Astrocyte (in vitro differentiated cells and primary cell): ENCODE measurements at regions not wholly inside any gene's neighbourhood (a gene's known extent, or its start where the extent isn't known, plus 50 kb on each side); places are given as distances from the start of the nearest gene placed in this dataset.
A peak's percentile ranks its signal among the peaks of the same experiment; 100 is the strongest.

ENCODE experiments used
- DNase-seq: peaks from one replicate; pipeline ENCODE4 v3.0.0-alpha.2; 2010; ENCODE audit warnings: low read depth
- FAIRE-seq: peaks from 2 replicates; lab custom pipeline; 2011; peaks lifted over from hg19 to GRCh38; lab: Jason Lieb, UNC
- H2AFZ ChIP-seq: 2 replicates; pipeline ENCODE4 v1.6.0; 2012; ENCODE audit warnings: low read depth, low read length, inconsistent platforms
- H3K27ac ChIP-seq: 2 replicates; pipeline ENCODE4 v1.5.1; 2011; ENCODE audit warnings: low read depth, low read length, inconsistent platforms
- H3K27me3 ChIP-seq: 2 replicates; pipeline ENCODE4 v1.6.0; 2011; ENCODE audit warnings: low read length, inconsistent platforms; ENCODE audit not compliant: insufficient read depth
- H3K36me3 ChIP-seq: 2 replicates; pipeline ENCODE4 v1.5.1; 2011; ENCODE audit warnings: low read length, inconsistent platforms; ENCODE audit not compliant: insufficient read depth
- H3K4me1 ChIP-seq: 2 replicates; pipeline ENCODE4 v1.5.1; 2011; ENCODE audit warnings: low read length, inconsistent platforms; ENCODE audit not compliant: insufficient read depth
- H3K4me2 ChIP-seq: 2 replicates; pipeline ENCODE4 v1.6.0; 2012; ENCODE audit warnings: low read length, inconsistent platforms
- H3K4me3 ChIP-seq: 2 replicates; pipeline ENCODE4 v1.5.1; 2011; ENCODE audit warnings: low read depth, mild to moderate bottlenecking, low read length, inconsistent platforms; ENCODE audit not compliant: insufficient read depth
- H3K79me2 ChIP-seq: 2 replicates; pipeline ENCODE4 v1.6.0; 2012; ENCODE audit warnings: mild to moderate bottlenecking, low read length, inconsistent platforms; ENCODE audit not compliant: insufficient read depth
- H3K9ac ChIP-seq: 2 replicates; pipeline ENCODE4 v1.6.0; 2012; ENCODE audit warnings: mild to moderate bottlenecking, low read length, inconsistent platforms
- H3K9me3 ChIP-seq: 2 replicates; pipeline ENCODE4 v1.5.1; 2012; ENCODE audit warnings: low read depth, mild to moderate bottlenecking, low read length, inconsistent platforms; ENCODE audit not compliant: insufficient read depth
- H4K20me1 ChIP-seq: 2 replicates; pipeline ENCODE4 v1.6.0; 2012; ENCODE audit warnings: low read length, inconsistent platforms; ENCODE audit not compliant: insufficient read depth
- H3K27ac Mint-ChIP-seq: one replicate; pipeline ENCODE4 v1.8.0; 2021; ENCODE audit warnings: mild to moderate bottlenecking, mixed read lengths; ENCODE audit not compliant: unreplicated experiment
- H3K27me3 Mint-ChIP-seq: one replicate; pipeline ENCODE4 v1.8.0; 2021; ENCODE audit warnings: low read depth, mixed read lengths; ENCODE audit not compliant: unreplicated experiment
- H3K36me3 Mint-ChIP-seq: one replicate; pipeline ENCODE4 v1.8.0; 2021; ENCODE audit warnings: low read depth, mixed read lengths; ENCODE audit not compliant: unreplicated experiment
- H3K4me1 Mint-ChIP-seq: one replicate; pipeline ENCODE4 v1.8.0; 2021; ENCODE audit warnings: low read depth, mixed read lengths; ENCODE audit not compliant: unreplicated experiment
- H3K4me3 Mint-ChIP-seq: one replicate; pipeline ENCODE4 v1.8.0; 2021; ENCODE audit warnings: mild to moderate bottlenecking, moderate library complexity, mixed read lengths; ENCODE audit not compliant: unreplicated experiment
- H3K9me3 Mint-ChIP-seq: one replicate; pipeline ENCODE4 v1.8.0; 2021; ENCODE audit warnings: mild to moderate bottlenecking, mixed read lengths; ENCODE audit not compliant: unreplicated experiment
- CTCF ChIP-seq: IDR thresholded peaks from 2 replicates; pipeline ENCODE4 v1.5.1; 2011; ENCODE audit warnings: low read depth, mild to moderate bottlenecking, inconsistent platforms, low read length, moderate library complexity; ENCODE audit not compliant: insufficient read depth
- EZH2 ChIP-seq: IDR thresholded peaks from 2 replicates; pipeline ENCODE4 v1.6.1; 2012; ENCODE audit warnings: mild to moderate bottlenecking, low read length, inconsistent platforms; ENCODE audit not compliant: insufficient read depth

DNA sequence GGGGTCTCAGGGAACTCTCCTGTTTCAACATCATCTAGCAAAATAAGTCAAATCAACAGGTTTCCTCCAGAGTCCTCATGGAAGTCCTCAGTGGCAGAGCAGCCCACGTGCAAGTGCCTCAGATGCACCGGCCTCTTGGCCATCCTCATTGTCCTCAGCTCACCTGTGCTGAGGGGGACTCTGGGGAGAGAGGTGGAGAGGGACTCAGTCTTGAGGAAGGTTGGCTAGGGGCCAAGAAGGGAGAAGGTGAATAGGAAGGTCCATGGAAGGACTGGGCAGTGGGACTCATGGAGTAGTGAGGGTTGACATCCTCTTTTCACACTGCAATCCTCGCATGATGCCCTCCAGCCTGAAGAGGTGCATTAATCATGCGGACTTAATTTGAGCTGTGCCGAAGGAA is 77.9 kb upstream of the DUSP22 start:
- Mint-ChIP-seq H3K27ac (no peak overlapping the region), H3K27me3 (peaks cover 35% of the 10 kb centered on the region), H3K9me3 (peaks cover 2% of the 10 kb centered on the region), H3K4me1 (peaks cover 7% of the 10 kb centered on the region), H3K4me3 (no peak overlapping the region), H3K36me3 (no peaks in the 10 kb centered on the region)
- no peak for DNase-seq
- no peak for FAIRE-seq
- TF ChIP-seq EZH2 (no peak), CTCF (no peak)
- no peak overlapping the region for H3K27ac ChIP-seq
- no peak overlapping the region for H3K4me3 ChIP-seq
- no peaks in the 10 kb centered on the region for H3K36me3 ChIP-seq
- H3K4me2 ChIP-seq: no peak overlapping the region
- no peak overlapping the region for H2AFZ ChIP-seq
- no peak overlapping the region for H3K9ac ChIP-seq
- H3K79me2 ChIP-seq: no peaks in the 10 kb centered on the region
- H3K4me1 ChIP-seq: no peaks in the 10 kb centered on the region
- H3K27me3 ChIP-seq: no peaks in the 10 kb centered on the region
- H3K9me3 ChIP-seq: peaks cover 2% of the 10 kb centered on the region
- H4K20me1 ChIP-seq: no peaks in the 10 kb centered on the region

DNA sequence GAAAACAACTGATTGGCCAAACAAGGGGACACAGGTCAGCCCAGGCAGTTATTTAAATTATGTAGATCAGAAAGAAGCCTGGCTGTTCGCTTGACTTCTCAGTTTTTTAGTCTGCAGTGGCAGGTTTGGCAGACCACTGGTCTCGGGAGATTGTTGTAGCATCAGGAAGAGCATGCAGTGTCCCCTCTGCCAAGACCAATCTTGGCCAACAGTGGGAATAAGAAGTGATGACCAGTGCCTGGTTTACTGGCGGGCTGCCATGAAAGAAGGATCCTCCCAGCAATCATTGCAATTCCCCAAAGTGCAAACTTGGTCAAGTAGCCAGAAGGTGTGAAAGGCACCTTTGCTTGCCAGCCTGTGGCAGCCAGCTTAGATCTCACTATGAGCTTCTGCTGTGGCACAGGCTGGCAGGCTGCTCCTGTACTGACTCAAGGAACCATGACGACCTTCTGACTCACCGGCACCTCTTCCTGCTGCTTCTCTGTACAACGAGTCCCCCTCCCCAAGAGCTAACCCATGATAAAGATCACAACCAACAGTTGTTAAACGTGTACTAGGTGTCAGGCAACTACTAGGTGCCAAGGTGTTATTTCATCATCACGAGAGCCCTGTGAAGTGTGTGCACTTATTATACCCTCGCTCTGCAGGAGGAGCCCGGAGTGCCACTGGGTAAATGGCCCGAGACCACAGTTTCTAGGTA is 76.8 kb upstream of the DUSP22 start:
- H4K20me1 ChIP-seq: no peaks in the 10 kb centered on the region
- H3K36me3 Mint-ChIP-seq: no peaks in the 10 kb centered on the region
- H3K4me3 Mint-ChIP-seq: no peak overlapping the region
- H2AFZ ChIP-seq: no peak overlapping the region
- peaks cover 2% of the 10 kb centered on the region for H3K9me3 ChIP-seq
- peaks cover 12% of the 10 kb centered on the region for H3K4me1 Mint-ChIP-seq
- DNase-seq (no peak), FAIRE-seq (no peak)
- no peaks in the 10 kb centered on the region for H3K36me3 ChIP-seq
- peaks cover 2% of the 10 kb centered on the region for H3K9me3 Mint-ChIP-seq
- H3K27me3 Mint-ChIP-seq: peaks cover 25% of the 10 kb centered on the region
- H3K27me3 ChIP-seq: no peaks in the 10 kb centered on the region
- no peaks in the 10 kb centered on the region for H3K4me1 ChIP-seq
- TF ChIP-seq CTCF: no peak
- TF ChIP-seq EZH2: no peak
- H3K9ac ChIP-seq: no peak overlapping the region
- no peak overlapping the region for H3K27ac Mint-ChIP-seq
- H3K79me2 ChIP-seq: no peaks in the 10 kb centered on the region
- no peak overlapping the region for H3K27ac ChIP-seq
- H3K4me3 ChIP-seq: no peak overlapping the region
- no peak overlapping the region for H3K4me2 ChIP-seq

DNA sequence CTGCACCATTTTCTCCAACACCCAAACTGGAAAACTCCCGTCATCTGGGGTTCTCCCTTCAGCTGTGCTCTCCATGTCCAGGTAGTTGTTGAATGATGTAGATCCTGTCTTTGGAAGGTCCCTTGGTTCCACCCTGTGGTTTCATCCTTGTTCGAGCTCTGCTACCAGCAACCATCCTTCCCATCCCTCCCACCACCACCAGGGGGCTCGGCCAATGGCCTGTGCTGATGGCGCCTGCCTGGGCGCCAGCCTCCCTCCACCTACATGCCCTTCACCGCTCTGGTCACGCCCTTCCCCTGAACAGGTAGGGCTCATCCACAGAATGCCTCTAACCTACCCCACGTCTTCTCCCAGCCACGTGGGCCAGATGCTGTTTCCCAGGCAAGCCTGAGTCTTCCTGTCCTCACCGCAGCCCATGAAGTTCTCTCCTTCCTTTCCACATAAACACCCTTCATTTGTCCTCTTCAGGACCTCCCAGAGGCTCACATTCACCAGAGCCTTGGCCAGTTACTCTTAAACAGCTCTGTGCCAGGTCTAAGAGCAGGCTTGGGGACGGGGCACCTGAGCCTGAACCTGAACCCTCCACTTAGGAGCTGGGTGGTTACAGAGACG is 75.1 kb upstream of the DUSP22 start:
- H3K36me3 ChIP-seq: no peaks in the 10 kb centered on the region
- FAIRE-seq (no peak), DNase-seq (no peak)
- no peaks in the 10 kb centered on the region for H3K27me3 ChIP-seq
- H4K20me1 ChIP-seq: no peaks in the 10 kb centered on the region
- H3K4me2 ChIP-seq: no peak overlapping the region
- H3K4me3 Mint-ChIP-seq: no peak overlapping the region
- peaks cover 8% of the 10 kb centered on the region for H3K27me3 Mint-ChIP-seq
- no peak overlapping the region for H2AFZ ChIP-seq
- no peak overlapping the region for H3K27ac Mint-ChIP-seq
- H3K4me1 Mint-ChIP-seq: peaks cover 25% of the 10 kb centered on the region
- H3K79me2 ChIP-seq: no peaks in the 10 kb centered on the region
- TF ChIP-seq EZH2 (no peak), CTCF (peak; percentile 7)
- H3K27ac ChIP-seq: no peak overlapping the region
- H3K4me1 ChIP-seq: peaks cover 9% of the 10 kb centered on the region
- no peaks in the 10 kb centered on the region for H3K36me3 Mint-ChIP-seq
- no peak overlapping the region for H3K4me3 ChIP-seq
- no peak overlapping the region for H3K9ac ChIP-seq
- H3K9me3 ChIP-seq: peaks cover 2% of the 10 kb centered on the region
- peaks cover 2% of the 10 kb centered on the region for H3K9me3 Mint-ChIP-seq
